ENCODE measurements at regions not wholly inside any gene's neighbourhood (a gene's known extent, or its start where the extent isn't known, plus 50 kb on each side); places are given as distances from the start of the nearest gene placed in this dataset.
A peak's percentile ranks its signal among the peaks of the same experiment; 100 is the strongest.

GRCh38 chr18:56270671-56271250, 367.6 kb downstream of the TXNL1 start:
- DNase-seq = no peak

GRCh38 chr18:56269958-56270357, 368.4 kb downstream of the TXNL1 start:
- DNase-seq = no peak

GRCh38 chr18:56268952-56269351, 369.4 kb downstream of the TXNL1 start:
- no peak for DNase-seq

GRCh38 chr18:56267334-56267733, 371.1 kb downstream of the TXNL1 start:
- DNase-seq = no peak

- no peak for DNase-seq
Measured at GRCh38 chr18:56258178-56258577, 380.2 kb downstream of the TXNL1 start.

GRCh38 chr18:56257205-56257604, 381.2 kb downstream of the TXNL1 start:
- no peak for DNase-seq

GRCh38 chr18:56256659-56257058, 381.7 kb downstream of the TXNL1 start:
- no peak for DNase-seq

GRCh38 chr18:56255381-56255780, 383.0 kb downstream of the TXNL1 start:
- DNase-seq = no peak

GRCh38 chr18:56252456-56252855, 385.9 kb downstream of the TXNL1 start:
- DNase-seq = no peak

GRCh38 chr18:56248610-56249235, 389.7 kb downstream of the TXNL1 start:
- no peak for DNase-seq

- DNase-seq = no peak
Measured at GRCh38 chr18:56246916-56247315, 391.5 kb downstream of the TXNL1 start.

GRCh38 chr18:56245866-56246580, 392.4 kb downstream of the TXNL1 start:
- peak in 1 of 3 experiments; percentile 46 for DNase-seq

- no peak for DNase-seq
Measured at GRCh38 chr18:56240405-56240804, 398.0 kb downstream of the TXNL1 start.

GRCh38 chr18:56238576-56238975, 399.8 kb downstream of the TXNL1 start:
- no peak for DNase-seq

GRCh38 chr18:56235481-56236013, 402.8 kb downstream of the TXNL1 start:
- peak; percentile 24 to 76 (median 53) for DNase-seq

GRCh38 chr18:56235071-56235470, 403.3 kb downstream of the TXNL1 start:
- no peak for DNase-seq

- DNase-seq = no peak
Measured at GRCh38 chr18:56233595-56233994, 404.8 kb downstream of the TXNL1 start.

GRCh38 chr18:56226025-56226424, 412.4 kb downstream of the TXNL1 start:
- DNase-seq = no peak

- DNase-seq = no peak
Measured at GRCh38 chr18:56224669-56225561, 413.5 kb downstream of the TXNL1 start.

- DNase-seq = no peak
Measured at GRCh38 chr18:56221195-56222065, 417.0 kb downstream of the TXNL1 start.

- DNase-seq = no peak
Measured at GRCh38 chr18:56217406-56217805, 421.0 kb downstream of the TXNL1 start.

GRCh38 chr18:56214706-56215105, 423.7 kb downstream of the TXNL1 start:
- DNase-seq = no peak

Measured in NCI-H1417 (cell line).